ENCODE measurements at regions not wholly inside any gene's neighbourhood (a gene's known extent, or its start where the extent isn't known, plus 50 kb on each side); places are given as distances from the start of the nearest gene placed in this dataset.
"Not testable (repeated sequence)": the region's sequence is repeated elsewhere in the genome, so short reads cannot be mapped to it uniquely, and the experiment has no call there.

- H3K27me3 ChIP-seq (ENCODE audit: control insufficient read depth, insufficient read depth, low read length), result no peaks in the 10 kb centered on the region
- no peak overlapping the region for H3K4me2 ChIP-seq (ENCODE audit: low read length)
- no peak overlapping the region for H3K4me3 ChIP-seq (ENCODE audit: low read depth, low read length)
- no peaks in the 10 kb centered on the region for H3K4me1 ChIP-seq
- H3K36me3 ChIP-seq (ENCODE audit: control insufficient read depth, insufficient read depth, low read length), result no peaks in the 10 kb centered on the region
- no peaks in the 10 kb centered on the region for H3K79me2 ChIP-seq
- no peak for TF ChIP-seq CTCF (IDR thresholded peaks at IDR 0.05)
- H3K27ac ChIP-seq, result no peak overlapping the region
- no peak overlapping the region for H3K9ac ChIP-seq
- H2AFZ ChIP-seq, result no peak overlapping the region
- H3K9me3 ChIP-seq (ENCODE audit: control insufficient read depth, low read length), result no peaks in the 10 kb centered on the region
Observed at GRCh38 chr12:93090731-93091172, 161.7 kb upstream of the EEA1 start.

GRCh38 chr12:93091886-93092648, 163.0 kb upstream of the EEA1 start:
- H3K27ac ChIP-seq, result no peak overlapping the region
- no peaks in the 10 kb centered on the region for H3K27me3 ChIP-seq (ENCODE audit: control insufficient read depth, insufficient read depth, low read length)
- no peak overlapping the region for H2AFZ ChIP-seq
- no peak overlapping the region for H3K4me3 ChIP-seq (ENCODE audit: low read depth, low read length)
- no peak overlapping the region for H3K9ac ChIP-seq
- no peak for TF ChIP-seq CTCF (IDR thresholded peaks at IDR 0.05)
- H3K79me2 ChIP-seq, result no peaks in the 10 kb centered on the region
- H3K4me1 ChIP-seq, result no peaks in the 10 kb centered on the region
- no peak overlapping the region for H3K4me2 ChIP-seq (ENCODE audit: low read length)
- no peaks in the 10 kb centered on the region for H3K36me3 ChIP-seq (ENCODE audit: control insufficient read depth, insufficient read depth, low read length)
- no peaks in the 10 kb centered on the region for H3K9me3 ChIP-seq (ENCODE audit: control insufficient read depth, low read length)

GRCh38 chr12:93092649-93092945, 163.5 kb upstream of the EEA1 start:
- no peak overlapping the region for H2AFZ ChIP-seq
- no peaks in the 10 kb centered on the region for H3K79me2 ChIP-seq
- H3K9me3 ChIP-seq (ENCODE audit: control insufficient read depth, low read length), result no peaks in the 10 kb centered on the region
- no peak overlapping the region for H3K4me3 ChIP-seq (ENCODE audit: low read depth, low read length)
- TF ChIP-seq CTCF (IDR thresholded peaks at IDR 0.05), result no peak
- no peak overlapping the region for H3K27ac ChIP-seq
- H3K27me3 ChIP-seq (ENCODE audit: control insufficient read depth, insufficient read depth, low read length), result no peaks in the 10 kb centered on the region
- H3K4me2 ChIP-seq (ENCODE audit: low read length), result no peak overlapping the region
- no peaks in the 10 kb centered on the region for H3K36me3 ChIP-seq (ENCODE audit: control insufficient read depth, insufficient read depth, low read length)
- no peaks in the 10 kb centered on the region for H3K4me1 ChIP-seq
- H3K9ac ChIP-seq, result no peak overlapping the region

- Histone ChIP-seq H3K9me3 (ENCODE audit: control insufficient read depth, low read length) (no peaks in the 10 kb centered on the region), H3K9ac (no peak overlapping the region), H3K79me2 (no peaks in the 10 kb centered on the region), H3K36me3 (ENCODE audit: control insufficient read depth, insufficient read depth, low read length) (no peaks in the 10 kb centered on the region), H3K4me1 (no peaks in the 10 kb centered on the region), H3K4me2 (ENCODE audit: low read length) (no peak overlapping the region), H3K27ac (no peak overlapping the region), H2AFZ (no peak overlapping the region), H3K4me3 (ENCODE audit: low read depth, low read length) (no peak overlapping the region), H3K27me3 (ENCODE audit: control insufficient read depth, insufficient read depth, low read length) (no peaks in the 10 kb centered on the region)
- no peak for TF ChIP-seq CTCF (IDR thresholded peaks at IDR 0.05)
Observed at GRCh38 chr12:93093243-93093642, 164.1 kb upstream of the EEA1 start.

- H3K79me2 ChIP-seq; H3K27ac ChIP-seq; H3K27me3 ChIP-seq (ENCODE audit: control insufficient read depth, insufficient read depth, low read length); H3K9ac ChIP-seq; H2AFZ ChIP-seq; H3K4me1 ChIP-seq; H3K9me3 ChIP-seq (ENCODE audit: control insufficient read depth, low read length); H3K4me2 ChIP-seq (ENCODE audit: low read length); H3K4me3 ChIP-seq (ENCODE audit: low read depth, low read length); H3K36me3 ChIP-seq (ENCODE audit: control insufficient read depth, insufficient read depth, low read length): not testable (repeated sequence)
Observed at GRCh38 chr12:93094222-93094621, 165.1 kb upstream of the EEA1 start.
